Adrenal gland (tissue), 9 donors: ENCODE measurements at regions not wholly inside any gene's neighbourhood (a gene's known extent, or its start where the extent isn't known, plus 50 kb on each side); places are given as distances from the start of the nearest gene placed in this dataset.

Experiments
- DNase-seq, 7 donors: peaks; one replicate each; pipeline ENCODE4 v3.0.0-alpha.2; 2019 to 2020
- H3K27ac ChIP-seq, 5 donors: fragments of 200-600 bp; sonication (generic) in 4 of 5; 1 replicate in 3 of 5; 2 replicates in 2 of 5; pipeline versions ENCODE4 v1.5.1 to v1.8.0; 2016 to 2020; ENCODE audit warnings: mild to moderate bottlenecking in 1 of 5
- H3K27me3 ChIP-seq: fragments of 200-600 bp; 2 replicates; pipeline ENCODE4 v1.8.0; 2021
- H3K36me3 ChIP-seq, 2 donors: fragments of 200-600 bp; replicated peaks in 1 of 2; 1 replicate in 1 of 2; 2 replicates in 1 of 2; pipeline versions ENCODE4 v1.5.1 to v1.8.0; 2018 to 2022
- H3K4me1 ChIP-seq, 2 donors: fragments of 200-600 bp; replicated peaks in 1 of 2; 1 replicate in 1 of 2; 2 replicates in 1 of 2; pipeline versions ENCODE4 v1.5.1 to v1.8.0; 2018 to 2021
- H3K4me3 ChIP-seq, 4 donors: fragments of 200-600 bp; sonication (generic) in 3 of 4; one replicate each; pipeline ENCODE4 v1.5.1; 2016 to 2018
- H3K9me3 ChIP-seq, 3 donors: fragments of 200-600 bp; sonication (generic) in 1 of 3; replicated peaks in 1 of 3; 1 replicate in 2 of 3; 2 replicates in 1 of 3; pipeline versions ENCODE4 v1.5.1 to v1.8.0; 2016 to 2021
- CTCF ChIP-seq, 6 experiments: fragments of 450-650 bp in 4 of 6; fragments of 200-600 bp in 2 of 6; sonication (generic) in 1 of 6; IDR thresholded peaks; 1 replicate in 5 of 6; 2 replicates in 1 of 6; pipeline versions ENCODE4 v1.5.1 to v1.8.0; 2016 to 2021; ENCODE audit warnings: antibody characterized with exemption in 6 of 6, mild to moderate bottlenecking in 2 of 6, moderate library complexity in 1 of 6
- POLR2A ChIP-seq, 2 donors: fragments of 450-650 bp; IDR thresholded peaks; one replicate each; pipeline ENCODE4 v1.6.1; 2017; ENCODE audit warnings: antibody characterized with exemption in 2 of 2, mild to moderate bottlenecking in 2 of 2, moderate library complexity in 1 of 2
- whole genome bisulfite sequencing, 4 donors: extraction: QIAGEN DNeasy Blood & Tissue Kit in 2 of 4; methylation state at CpG; one replicate each; pipeline versions ENCODE4 v1.1.5 to v1.1.7; 2013 to 2017; 5-methylcytosine and 5-hydroxymethylcytosine counted together
- intact Hi-C, 2 donors: fragments of 100-400 bp; cut with DNase I; formaldehyde crosslinking; loops; one replicate each; pipeline versions ENCODE4 v1.14.1 to v1.15.0; 2022 to 2023
- donor health status: healthy with polysubstance abuse.
- donor health status: Bipolar disorder and iron deficiency.
- donor health status: DM: yes; HTN: yes; CAD: no.
- donor health status: DM: no; HTN: no; CAD: no.
- donor health status: DM: no; HTN: no; CAD: no.

- Histone ChIP-seq H3K36me3 (no peaks in the 10 kb centered on the region), H3K9me3 (no peaks in the 10 kb centered on the region), H3K27me3 (no peaks in the 10 kb centered on the region), H3K27ac (no peak overlapping the region), H3K4me1 (no peaks in the 10 kb centered on the region), H3K4me3 (no peak overlapping the region)
- no peak for DNase-seq
- TF ChIP-seq POLR2A (IDR thresholded peaks at IDR 0.05) (no peak), CTCF (IDR thresholded peaks at IDR 0.05) (no peak)
- WGBS, 4 donors = 92 to 96% (median 93%) methylated on average over 3 to 5 of the region's 5 CpGs
- intact Hi-C loops = no loop called here
These were observed 105.6 kb upstream of the PUDP start for GRCh38 chrX:7253565-7253964.

- no peak for DNase-seq
- Histone ChIP-seq H3K36me3 (no peaks in the 10 kb centered on the region), H3K27ac (no peak overlapping the region), H3K4me1 (no peaks in the 10 kb centered on the region), H3K9me3 (no peaks in the 10 kb centered on the region), H3K27me3 (no peaks in the 10 kb centered on the region), H3K4me3 (no peak overlapping the region)
- no peak for TF ChIP-seq CTCF (IDR thresholded peaks at IDR 0.05)
- no peak for TF ChIP-seq POLR2A (IDR thresholded peaks at IDR 0.05)
- 70 to 82% (median 73%) methylated on average over 5 of the region's 5 CpGs for WGBS, 4 donors
- intact Hi-C loops = no loop called here
These were observed 104.2 kb upstream of the PUDP start for GRCh38 chrX:7252013-7252610.

GRCh38 chrX:7247346-7247745 is 99.4 kb upstream of the PUDP start:
- Histone ChIP-seq H3K4me3 (no peak overlapping the region), H3K27me3 (no peaks in the 10 kb centered on the region), H3K36me3 (no peaks in the 10 kb centered on the region), H3K9me3 (no peaks in the 10 kb centered on the region), H3K27ac (no peak overlapping the region), H3K4me1 (no peaks in the 10 kb centered on the region)
- no peak for DNase-seq
- TF ChIP-seq POLR2A (IDR thresholded peaks at IDR 0.05) (no peak), CTCF (IDR thresholded peaks at IDR 0.05) (no peak)
- intact Hi-C loops = no loop called here
- 59 to 74% (median 70%) methylated on average over 2 of the region's 2 CpGs for WGBS, 4 donors

GRCh38 chrX:7244405-7244804 is 96.5 kb upstream of the PUDP start:
- no peaks in the 10 kb centered on the region for H3K27me3 ChIP-seq
- H3K27ac ChIP-seq = no peak overlapping the region
- no peaks in the 10 kb centered on the region for H3K36me3 ChIP-seq
- TF ChIP-seq CTCF (IDR thresholded peaks at IDR 0.05) (no peak), POLR2A (IDR thresholded peaks at IDR 0.05) (no peak)
- no peaks in the 10 kb centered on the region for H3K4me1 ChIP-seq
- no peak for DNase-seq
- intact Hi-C loops = no loop called here
- no peak overlapping the region for H3K4me3 ChIP-seq
- WGBS, 4 donors = 45 to 77% (median 70%) methylated on average over 3 of the region's 3 CpGs
- no peaks in the 10 kb centered on the region for H3K9me3 ChIP-seq
